ENCODE measurements at regions not wholly inside any gene's neighbourhood (a gene's known extent, or its start where the extent isn't known, plus 50 kb on each side); places are given as distances from the start of the nearest gene placed in this dataset.

DNA sequence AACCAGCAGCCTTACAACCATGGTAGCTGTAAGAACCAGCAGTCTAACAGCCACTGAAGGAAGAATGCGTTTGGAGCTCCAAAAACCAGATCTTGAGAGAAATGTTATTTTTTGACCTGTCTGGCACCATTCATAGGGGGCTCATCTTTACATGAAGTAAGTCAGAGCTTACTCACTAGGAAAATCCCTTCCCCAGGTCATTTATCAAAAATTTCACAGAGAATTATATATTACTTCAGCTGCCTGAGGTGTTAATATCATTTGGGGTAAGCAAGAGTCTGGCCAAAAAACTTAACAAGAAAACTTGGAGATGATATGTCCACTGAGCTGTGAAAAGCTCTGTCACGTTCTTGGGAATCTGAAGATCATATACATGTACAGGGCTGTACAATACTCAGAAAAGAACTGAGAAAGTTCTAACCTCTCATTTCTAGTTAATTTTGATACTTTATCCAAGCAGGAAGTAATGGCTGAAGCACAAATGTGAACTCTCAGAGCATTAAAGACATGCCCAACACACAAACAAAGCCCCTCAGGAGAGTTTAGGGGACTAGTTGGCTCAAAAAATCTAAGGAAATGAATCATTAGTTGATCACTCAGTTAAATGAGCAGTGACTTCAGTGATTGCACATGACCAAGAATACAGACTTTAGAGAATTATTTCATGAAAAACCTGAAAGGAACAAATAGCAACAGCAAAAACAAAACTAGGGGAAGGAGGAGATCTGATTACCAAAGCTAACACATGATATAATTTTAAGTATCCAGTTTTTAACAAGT is 681.1 kb downstream of the LTN1 start:
- H2BK12ac ChIP-seq (ENCODE audit: low read length): no peak overlapping the region
- H2AK5ac ChIP-seq (ENCODE audit: low read length): no peak overlapping the region
- no peaks in the 10 kb centered on the region for H3K79me1 ChIP-seq (ENCODE audit: low read length)
- WGBS (ENCODE audit: extremely low coverage, insufficient coverage, insufficient read length): no CpG with 5 or more reads among the region's 2 CpGs
- no peak overlapping the region for H2AFZ ChIP-seq (ENCODE audit: insufficient read depth, low read length, poor library complexity)
- no peaks in the 10 kb centered on the region for H3K4me1 ChIP-seq (ENCODE audit: control insufficient read depth in 1 of 2, insufficient read depth in 2 of 2, low read length in 2 of 2)
- no peak overlapping the region for H3K4me3 ChIP-seq (ENCODE audit: low read depth, low read length)
- H3K9ac ChIP-seq (ENCODE audit: low read length): no peak overlapping the region
- no peaks in the 10 kb centered on the region for H3K9me3 ChIP-seq (ENCODE audit: insufficient read depth, low read depth, low read length)
- DNase-seq: no peak
- no peak overlapping the region for H4K91ac ChIP-seq (ENCODE audit: low read depth, low read length)
- H3K27ac ChIP-seq (ENCODE audit: low read depth, low read length): no peak overlapping the region
- H2BK120ac ChIP-seq (ENCODE audit: insufficient read depth, low read length, poor library complexity): no peak overlapping the region
- no peaks in the 10 kb centered on the region for H3K79me2 ChIP-seq (ENCODE audit: control insufficient read depth, insufficient read depth, low read length, poor library complexity)
- H4K8ac ChIP-seq (ENCODE audit: low read depth, low read length): no peak overlapping the region
- no peak overlapping the region for H4K12ac ChIP-seq (ENCODE audit: low read depth, low read length)
- no peak overlapping the region for H3K4me2 ChIP-seq (ENCODE audit: low read length)
- no peak overlapping the region for H3K4ac ChIP-seq (ENCODE audit: low read depth, low read length)
- H3K18ac ChIP-seq (ENCODE audit: low read length): no peak overlapping the region
- no peak overlapping the region for H3K23ac ChIP-seq (ENCODE audit: low read length)
- no peaks in the 10 kb centered on the region for H3K27me3 ChIP-seq (ENCODE audit: insufficient read depth, low read length)
- H2BK5ac ChIP-seq (ENCODE audit: low read depth, low read length, poor library complexity): no peak overlapping the region
- no peaks in the 10 kb centered on the region for H3K36me3 ChIP-seq (ENCODE audit: control insufficient read depth in 1 of 2, insufficient read depth in 2 of 2, low read length in 2 of 2)
- no peak overlapping the region for H3K14ac ChIP-seq (ENCODE audit: low read length)

DNA sequence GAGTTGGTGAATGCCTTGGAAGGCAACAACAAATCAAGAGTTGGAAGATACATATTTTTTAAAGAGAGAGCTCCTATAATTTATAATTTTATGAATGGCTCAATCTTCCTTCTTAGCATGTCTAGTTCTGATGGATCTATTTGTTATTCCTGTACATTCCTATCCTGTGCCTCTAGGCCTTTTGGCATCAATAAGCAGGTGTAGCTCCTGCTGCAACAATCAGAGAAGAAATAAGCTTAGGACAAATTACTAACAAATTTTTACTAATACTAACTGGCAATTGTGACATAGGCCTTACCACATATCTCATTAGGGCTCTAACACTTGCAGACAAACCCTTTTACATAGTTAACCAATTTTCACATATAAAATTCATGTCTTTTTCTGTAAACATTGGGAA is 682.0 kb downstream of the LTN1 start:
- DNase-seq: no peak
- no peak overlapping the region for H3K4ac ChIP-seq (ENCODE audit: low read depth, low read length)
- no peak overlapping the region for H2BK12ac ChIP-seq (ENCODE audit: low read length)
- H2BK5ac ChIP-seq (ENCODE audit: low read depth, low read length, poor library complexity): no peak overlapping the region
- no peak overlapping the region for H4K12ac ChIP-seq (ENCODE audit: low read depth, low read length)
- no peak overlapping the region for H3K4me3 ChIP-seq (ENCODE audit: low read depth, low read length)
- H2BK120ac ChIP-seq (ENCODE audit: insufficient read depth, low read length, poor library complexity): no peak overlapping the region
- no peak overlapping the region for H3K18ac ChIP-seq (ENCODE audit: low read length)
- H3K79me2 ChIP-seq (ENCODE audit: control insufficient read depth, insufficient read depth, low read length, poor library complexity): no peaks in the 10 kb centered on the region
- H2AK5ac ChIP-seq (ENCODE audit: low read length): no peak overlapping the region
- no peak overlapping the region for H4K8ac ChIP-seq (ENCODE audit: low read depth, low read length)
- no peak overlapping the region for H3K4me2 ChIP-seq (ENCODE audit: low read length)
- H2AFZ ChIP-seq (ENCODE audit: insufficient read depth, low read length, poor library complexity): no peak overlapping the region
- H3K27me3 ChIP-seq (ENCODE audit: insufficient read depth, low read length): no peaks in the 10 kb centered on the region
- no peak overlapping the region for H4K91ac ChIP-seq (ENCODE audit: low read depth, low read length)
- no peak overlapping the region for H3K9ac ChIP-seq (ENCODE audit: low read length)
- H3K14ac ChIP-seq (ENCODE audit: low read length): no peak overlapping the region
- no peaks in the 10 kb centered on the region for H3K36me3 ChIP-seq (ENCODE audit: control insufficient read depth in 1 of 2, insufficient read depth in 2 of 2, low read length in 2 of 2)
- H3K4me1 ChIP-seq (ENCODE audit: control insufficient read depth in 1 of 2, insufficient read depth in 2 of 2, low read length in 2 of 2): no peaks in the 10 kb centered on the region
- no peak overlapping the region for H3K23ac ChIP-seq (ENCODE audit: low read length)
- no peaks in the 10 kb centered on the region for H3K9me3 ChIP-seq (ENCODE audit: insufficient read depth, low read depth, low read length)
- no peak overlapping the region for H3K27ac ChIP-seq (ENCODE audit: low read depth, low read length)
- no peaks in the 10 kb centered on the region for H3K79me1 ChIP-seq (ENCODE audit: low read length)

DNA sequence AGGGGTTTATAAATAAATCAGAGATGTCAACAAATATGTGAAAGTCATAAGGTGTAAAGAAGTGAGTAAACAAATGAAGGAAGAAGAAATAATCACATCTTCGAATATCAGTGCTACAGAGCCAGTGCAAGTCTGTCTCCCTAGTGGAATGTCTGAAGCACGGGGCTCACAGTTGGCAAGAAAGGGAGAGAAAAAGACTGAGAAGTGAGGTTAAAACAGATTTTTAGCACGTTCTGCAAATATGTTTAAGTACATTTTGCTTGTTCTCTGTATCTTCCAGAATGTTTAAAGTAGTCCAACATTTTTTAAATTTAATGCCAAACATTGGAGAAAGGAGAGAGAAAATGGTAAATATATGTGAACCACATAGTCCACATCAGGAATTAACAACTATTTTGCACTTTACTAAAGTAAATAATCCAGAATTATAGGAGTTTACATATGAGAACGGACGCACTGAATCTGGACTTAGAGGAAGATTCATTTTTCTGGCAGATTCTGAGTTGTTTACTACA is 682.4 kb downstream of the LTN1 start:
- no peaks in the 10 kb centered on the region for H3K27me3 ChIP-seq (ENCODE audit: insufficient read depth, low read length)
- H3K4me3 ChIP-seq (ENCODE audit: low read depth, low read length): no peak overlapping the region
- no peak overlapping the region for H2AK5ac ChIP-seq (ENCODE audit: low read length)
- H3K9ac ChIP-seq (ENCODE audit: low read length): no peak overlapping the region
- H2BK120ac ChIP-seq (ENCODE audit: insufficient read depth, low read length, poor library complexity): no peak overlapping the region
- H3K4ac ChIP-seq (ENCODE audit: low read depth, low read length): no peak overlapping the region
- no peaks in the 10 kb centered on the region for H3K4me1 ChIP-seq (ENCODE audit: control insufficient read depth in 1 of 2, insufficient read depth in 2 of 2, low read length in 2 of 2)
- no peak overlapping the region for H2AFZ ChIP-seq (ENCODE audit: insufficient read depth, low read length, poor library complexity)
- no peak overlapping the region for H2BK5ac ChIP-seq (ENCODE audit: low read depth, low read length, poor library complexity)
- H2BK12ac ChIP-seq (ENCODE audit: low read length): no peak overlapping the region
- no peaks in the 10 kb centered on the region for H3K79me2 ChIP-seq (ENCODE audit: control insufficient read depth, insufficient read depth, low read length, poor library complexity)
- no peak overlapping the region for H4K91ac ChIP-seq (ENCODE audit: low read depth, low read length)
- H3K79me1 ChIP-seq (ENCODE audit: low read length): no peaks in the 10 kb centered on the region
- H4K8ac ChIP-seq (ENCODE audit: low read depth, low read length): no peak overlapping the region
- no peak overlapping the region for H3K23ac ChIP-seq (ENCODE audit: low read length)
- no CpG with 5 or more reads among the region's 5 CpGs for WGBS (ENCODE audit: extremely low coverage, insufficient coverage, insufficient read length)
- H3K27ac ChIP-seq (ENCODE audit: low read depth, low read length): no peak overlapping the region
- H3K14ac ChIP-seq (ENCODE audit: low read length): no peak overlapping the region
- no peak overlapping the region for H3K18ac ChIP-seq (ENCODE audit: low read length)
- no peak overlapping the region for H3K4me2 ChIP-seq (ENCODE audit: low read length)
- DNase-seq: no peak
- H4K12ac ChIP-seq (ENCODE audit: low read depth, low read length): no peak overlapping the region
- no peaks in the 10 kb centered on the region for H3K36me3 ChIP-seq (ENCODE audit: control insufficient read depth in 1 of 2, insufficient read depth in 2 of 2, low read length in 2 of 2)
- H3K9me3 ChIP-seq (ENCODE audit: insufficient read depth, low read depth, low read length): no peaks in the 10 kb centered on the region

DNA sequence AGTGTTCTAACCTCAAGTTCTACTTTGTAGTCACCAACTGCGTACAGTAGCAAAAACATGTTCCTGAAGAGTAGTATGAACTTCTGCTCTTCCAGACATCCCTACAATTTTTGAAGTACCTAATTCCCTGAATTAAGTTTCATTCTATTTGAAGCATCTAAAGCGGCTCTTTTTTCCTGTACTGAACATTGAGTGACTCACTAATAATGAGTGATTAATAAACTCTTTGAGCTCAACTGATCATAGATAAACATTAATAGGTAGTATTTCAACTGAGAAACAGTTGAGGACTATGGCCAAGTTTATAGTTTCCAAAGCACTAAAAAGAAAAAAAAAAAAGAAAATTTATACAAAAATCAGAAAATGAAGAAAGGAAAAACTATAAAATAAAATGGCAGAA is 683.1 kb downstream of the LTN1 start:
- Histone ChIP-seq H3K4ac (ENCODE audit: low read depth, low read length) (no peak overlapping the region), H3K27ac (ENCODE audit: low read depth, low read length) (no peak overlapping the region), H2AFZ (ENCODE audit: insufficient read depth, low read length, poor library complexity) (no peak overlapping the region), H3K4me3 (ENCODE audit: low read depth, low read length) (no peak overlapping the region), H3K79me1 (ENCODE audit: low read length) (no peaks in the 10 kb centered on the region), H2AK5ac (ENCODE audit: low read length) (no peak overlapping the region), H2BK12ac (ENCODE audit: low read length) (no peak overlapping the region), H3K4me1 (ENCODE audit: control insufficient read depth in 1 of 2, insufficient read depth in 2 of 2, low read length in 2 of 2) (no peaks in the 10 kb centered on the region), H3K14ac (ENCODE audit: low read length) (no peak overlapping the region), H4K91ac (ENCODE audit: low read depth, low read length) (no peak overlapping the region), H3K9me3 (ENCODE audit: insufficient read depth, low read depth, low read length) (no peaks in the 10 kb centered on the region), H4K12ac (ENCODE audit: low read depth, low read length) (no peak overlapping the region), H3K36me3 (ENCODE audit: control insufficient read depth in 1 of 2, insufficient read depth in 2 of 2, low read length in 2 of 2) (no peaks in the 10 kb centered on the region), H2BK5ac (ENCODE audit: low read depth, low read length, poor library complexity) (no peak overlapping the region), H4K8ac (ENCODE audit: low read depth, low read length) (no peak overlapping the region), H3K23ac (ENCODE audit: low read length) (no peak overlapping the region), H3K9ac (ENCODE audit: low read length) (no peak overlapping the region), H3K4me2 (ENCODE audit: low read length) (no peak overlapping the region), H3K27me3 (ENCODE audit: insufficient read depth, low read length) (no peaks in the 10 kb centered on the region), H2BK120ac (ENCODE audit: insufficient read depth, low read length, poor library complexity) (no peak overlapping the region), H3K79me2 (ENCODE audit: control insufficient read depth, insufficient read depth, low read length, poor library complexity) (no peaks in the 10 kb centered on the region), H3K18ac (ENCODE audit: low read length) (no peak overlapping the region)
- no peak for DNase-seq
- no CpG with 5 or more reads among the region's 2 CpGs for WGBS (ENCODE audit: extremely low coverage, insufficient coverage, insufficient read length)
